Large intestine (tissue), 3 donors: ENCODE measurements at regions not wholly inside any gene's neighbourhood (a gene's known extent, or its start where the extent isn't known, plus 50 kb on each side); places are given as distances from the start of the nearest gene placed in this dataset.
A peak's percentile ranks its signal among the peaks of the same experiment; 100 is the strongest.
"Not testable (repeated sequence)": the region's sequence is repeated elsewhere in the genome, so short reads cannot be mapped to it uniquely, and the experiment has no call there.

ENCODE experiments used
- DNase-seq, 2 donors: peaks; one replicate each; pipeline versions ENCODE4 v3.0.0 to v3.0.0-alpha.2; 2013
- H3K27ac ChIP-seq: one replicate; pipeline ENCODE4 v1.5.1; 2013; ENCODE audit warnings: low read length
- H3K27me3 ChIP-seq: 2 replicates; pipeline ENCODE4 v1.6.1; 2013; ENCODE audit warnings: low read length; ENCODE audit not compliant: control insufficient read depth, insufficient read depth
- H3K36me3 ChIP-seq: 2 replicates; pipeline ENCODE4 v1.6.1; 2013; ENCODE audit warnings: low read length; ENCODE audit not compliant: control insufficient read depth, insufficient read depth
- H3K4me1 ChIP-seq: one replicate; pipeline ENCODE4 v1.6.1; 2013; ENCODE audit warnings: low read length; ENCODE audit not compliant: control insufficient read depth, insufficient read depth
- H3K4me3 ChIP-seq: one replicate; pipeline ENCODE4 v1.5.1; 2013; ENCODE audit warnings: low read length
- H3K9me3 ChIP-seq: one replicate; pipeline ENCODE4 v1.6.1; 2013; ENCODE audit warnings: mild to moderate bottlenecking, low read depth, low read length, moderate library complexity; ENCODE audit not compliant: control insufficient read depth
- WGBS: methylation state at CpG from one replicate; pipeline ENCODE4 v1.1.5; 2013; ENCODE audit warnings: low lambda C conversion rate; ENCODE audit not compliant: insufficient coverage; 5-methylcytosine and 5-hydroxymethylcytosine counted together

DNA sequence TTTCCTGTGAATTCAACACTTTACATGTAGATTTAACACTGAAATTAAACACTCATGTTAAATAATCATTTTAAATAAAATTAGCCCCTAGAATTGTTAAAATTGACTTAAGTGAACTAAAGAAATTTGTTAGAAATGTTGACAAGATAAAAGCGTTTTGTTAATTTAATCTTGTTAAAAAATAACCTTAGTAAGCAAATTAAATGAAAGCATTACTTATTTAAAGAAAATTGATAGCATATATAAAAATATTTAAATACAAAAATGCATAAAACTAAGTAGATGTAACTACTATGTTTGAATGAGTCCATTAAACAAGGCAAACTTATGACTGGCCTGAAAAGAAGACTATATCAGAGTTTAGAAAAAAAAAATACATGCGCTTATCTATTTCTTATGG lies 99.0 kb upstream of the TRPC4 start:
- 33% methylated on average over 1 of the region's 2 CpGs for WGBS
- DNase-seq = no peak
- Histone ChIP-seq H3K27me3 (no peaks in the 10 kb centered on the region), H3K4me3 (no peak overlapping the region), H3K9me3 (peaks cover 3% of the 10 kb centered on the region), H3K27ac (no peak overlapping the region), H3K36me3 (no peaks in the 10 kb centered on the region), H3K4me1 (no peaks in the 10 kb centered on the region)

DNA sequence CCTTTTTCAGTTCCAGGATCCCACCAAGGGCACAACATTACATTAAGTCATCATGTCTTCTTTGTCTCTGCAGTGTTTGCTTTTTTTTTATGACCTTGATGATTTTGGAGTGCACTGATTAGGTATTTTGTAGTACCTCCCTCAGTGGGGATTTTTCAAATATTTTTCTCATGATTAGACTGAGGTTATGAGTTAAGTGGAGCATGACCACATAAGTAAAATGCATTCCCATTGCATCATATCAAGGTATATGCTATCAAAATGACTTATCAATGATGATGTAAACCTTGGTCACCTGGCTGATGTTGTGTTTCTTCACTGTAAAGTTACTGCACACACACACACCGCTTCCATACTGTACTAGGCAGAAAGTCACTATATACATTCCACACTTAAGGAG lies 96.7 kb upstream of the TRPC4 start:
- peaks cover 3% of the 10 kb centered on the region for H3K9me3 ChIP-seq
- no peak for DNase-seq
- H3K4me1 ChIP-seq = no peaks in the 10 kb centered on the region
- H3K36me3 ChIP-seq = no peaks in the 10 kb centered on the region
- H3K27me3 ChIP-seq = no peaks in the 10 kb centered on the region
- no peak overlapping the region for H3K4me3 ChIP-seq
- WGBS = no CpG with 5 or more reads among the region's 1 CpG
- H3K27ac ChIP-seq = no peak overlapping the region

DNA sequence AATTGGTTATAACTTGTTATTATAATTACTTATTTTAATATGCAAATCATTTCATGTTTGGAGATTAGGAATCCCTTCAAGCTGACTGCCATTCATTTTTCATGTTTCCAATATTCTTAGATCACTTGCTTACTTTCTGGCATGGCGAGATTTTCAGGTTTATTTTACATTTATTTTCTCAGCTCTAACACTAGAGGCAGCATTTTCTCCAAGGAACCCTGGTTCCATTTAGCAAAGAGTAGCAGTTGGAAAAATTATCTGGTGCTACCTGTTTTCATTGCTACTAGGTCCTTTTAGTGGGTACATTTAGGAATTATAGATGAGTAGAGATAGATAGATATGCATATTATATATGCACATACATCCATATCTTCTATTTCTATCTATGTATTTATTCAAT lies 90.9 kb upstream of the TRPC4 start:
- no peaks in the 10 kb centered on the region for H3K36me3 ChIP-seq
- no peaks in the 10 kb centered on the region for H3K9me3 ChIP-seq
- H3K27me3 ChIP-seq = no peaks in the 10 kb centered on the region
- no peak overlapping the region for H3K4me3 ChIP-seq
- DNase-seq = no peak
- WGBS = no CpG with 5 or more reads among the region's 1 CpG
- H3K27ac ChIP-seq = no peak overlapping the region
- H3K4me1 ChIP-seq = no peaks in the 10 kb centered on the region

DNA sequence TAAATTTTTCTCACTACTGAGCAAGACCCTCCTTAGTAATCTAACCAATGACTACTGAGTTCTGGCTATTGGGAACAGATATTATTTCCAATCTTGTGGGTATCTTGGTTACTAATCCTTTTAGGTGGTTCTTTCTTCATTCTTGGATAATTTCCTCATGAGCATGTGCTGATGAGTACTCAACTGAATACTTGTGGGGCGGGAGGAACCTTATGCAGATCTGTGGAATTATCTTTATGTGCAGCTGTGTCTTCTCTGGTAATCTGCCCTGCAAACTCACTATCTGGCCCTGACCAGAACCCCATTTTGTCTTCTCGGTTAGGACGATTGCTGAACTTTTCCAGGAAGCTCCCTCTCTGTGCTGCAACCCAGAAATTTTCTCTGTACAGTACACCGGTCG lies 89.7 kb upstream of the TRPC4 start:
- no peak overlapping the region for H3K4me3 ChIP-seq
- 100% methylated on average over 3 of the region's 5 CpGs for WGBS
- no peaks in the 10 kb centered on the region for H3K4me1 ChIP-seq
- no peaks in the 10 kb centered on the region for H3K9me3 ChIP-seq
- no peak overlapping the region for H3K27ac ChIP-seq
- no peak for DNase-seq
- H3K36me3 ChIP-seq = no peaks in the 10 kb centered on the region
- no peaks in the 10 kb centered on the region for H3K27me3 ChIP-seq

DNA sequence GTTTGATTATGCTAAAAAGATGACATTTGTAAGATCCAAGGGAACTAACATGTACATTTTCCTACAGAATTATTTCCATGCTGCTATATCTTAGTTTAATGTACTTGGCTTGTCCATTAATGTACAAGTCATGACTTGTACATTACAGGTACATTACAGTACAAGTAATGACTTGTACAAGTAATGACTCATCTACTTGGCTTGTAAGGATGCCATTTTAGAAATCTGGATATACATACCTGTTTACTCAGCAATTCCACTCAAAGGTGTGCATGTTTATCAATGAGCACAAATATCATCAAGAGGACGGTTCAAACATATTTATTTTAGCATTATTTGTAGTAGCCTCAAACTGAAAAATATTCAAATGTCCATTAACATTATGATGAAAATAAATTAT lies 87.0 kb upstream of the TRPC4 start:
- Histone ChIP-seq H3K4me1 (no peaks in the 10 kb centered on the region), H3K36me3 (no peaks in the 10 kb centered on the region), H3K4me3 (no peak overlapping the region), H3K27me3 (no peaks in the 10 kb centered on the region), H3K27ac (no peak overlapping the region), H3K9me3 (no peaks in the 10 kb centered on the region)
- DNase-seq = no peak
- WGBS = no CpG with 5 or more reads among the region's 1 CpG

DNA sequence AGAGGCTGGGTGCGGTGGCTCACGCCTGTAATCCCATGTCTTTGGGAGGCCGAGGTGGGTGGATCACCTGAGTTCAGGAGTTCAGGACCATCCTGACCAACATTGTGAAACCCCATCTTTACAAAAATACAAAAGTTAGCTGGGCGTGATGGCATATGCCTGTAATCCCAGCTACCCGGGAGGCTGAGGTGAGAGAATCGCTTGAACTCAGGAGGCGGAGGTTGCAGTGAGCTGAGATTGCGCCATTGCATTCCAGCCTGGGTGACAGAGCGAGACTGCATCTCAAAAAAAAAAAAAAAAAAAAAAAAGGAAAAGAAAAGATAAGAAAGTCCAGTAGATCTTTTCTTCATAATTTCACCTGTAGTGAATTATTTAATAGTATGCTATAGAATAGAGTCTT lies 85.0 kb upstream of the TRPC4 start:
- peak overlapping the region; percentile 11 for H3K27ac ChIP-seq
- DNase-seq = peak in 1 of 2 donors; percentile 17
- no CpG with 5 or more reads among the region's 9 CpGs for WGBS

DNA sequence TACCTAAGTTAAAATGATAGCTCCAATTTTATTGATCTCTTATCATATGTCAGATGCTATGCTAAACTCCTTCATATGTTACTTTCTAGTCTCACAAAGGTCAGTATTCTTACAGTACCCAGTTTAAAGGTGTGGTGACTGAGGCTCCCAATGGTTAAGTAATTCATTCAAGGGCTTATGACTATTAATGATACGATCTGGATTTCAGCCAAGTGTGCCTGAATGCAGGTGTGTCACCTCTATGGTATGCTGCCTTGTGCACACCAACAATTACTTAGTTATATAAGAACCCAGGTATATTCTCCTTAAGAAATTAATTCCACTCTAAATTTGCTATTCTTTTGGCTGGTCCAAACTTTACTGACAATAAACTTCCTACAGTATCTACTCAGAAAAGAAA lies 84.6 kb upstream of the TRPC4 start:
- H3K27ac ChIP-seq = peak overlapping the region; percentile 11
- no peaks in the 10 kb centered on the region for H3K27me3 ChIP-seq
- peaks cover 3% of the 10 kb centered on the region for H3K4me1 ChIP-seq
- no peak overlapping the region for H3K4me3 ChIP-seq
- peak; percentile 25 to 31 for DNase-seq
- H3K36me3 ChIP-seq = no peaks in the 10 kb centered on the region
- no peaks in the 10 kb centered on the region for H3K9me3 ChIP-seq
- WGBS = no CpG with 5 or more reads among the region's 1 CpG

More for the DNA sequence above, 85.0 kb upstream of the TRPC4 start:
- not testable (repeated sequence) for H3K4me1 ChIP-seq, H3K36me3 ChIP-seq, H3K4me3 ChIP-seq, H3K27me3 ChIP-seq, H3K9me3 ChIP-seq

DNA sequence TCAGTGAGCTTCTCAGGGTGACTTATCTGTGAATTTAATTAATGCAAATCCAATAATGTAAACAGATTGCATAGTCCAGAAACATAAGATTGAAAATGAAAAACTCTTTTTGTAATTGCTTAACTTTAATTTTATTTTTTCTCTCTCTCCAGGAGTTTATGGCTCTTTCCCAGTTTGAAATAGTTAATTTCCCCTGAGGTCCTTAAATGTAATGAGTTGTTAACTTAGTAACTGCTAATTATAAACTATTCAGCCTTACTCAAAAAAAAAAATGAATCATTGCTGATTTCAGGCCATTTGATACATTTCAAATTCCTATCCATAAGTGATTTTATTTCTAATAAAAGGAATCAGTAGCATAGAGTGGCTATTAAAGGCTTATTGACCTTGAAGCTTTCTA lies 84.1 kb upstream of the TRPC4 start:
- peaks cover 3% of the 10 kb centered on the region for H3K4me1 ChIP-seq
- no peak for DNase-seq
- no peaks in the 10 kb centered on the region for H3K27me3 ChIP-seq
- no peaks in the 10 kb centered on the region for H3K9me3 ChIP-seq
- H3K36me3 ChIP-seq = no peaks in the 10 kb centered on the region
- H3K27ac ChIP-seq = no peak overlapping the region
- H3K4me3 ChIP-seq = no peak overlapping the region

DNA sequence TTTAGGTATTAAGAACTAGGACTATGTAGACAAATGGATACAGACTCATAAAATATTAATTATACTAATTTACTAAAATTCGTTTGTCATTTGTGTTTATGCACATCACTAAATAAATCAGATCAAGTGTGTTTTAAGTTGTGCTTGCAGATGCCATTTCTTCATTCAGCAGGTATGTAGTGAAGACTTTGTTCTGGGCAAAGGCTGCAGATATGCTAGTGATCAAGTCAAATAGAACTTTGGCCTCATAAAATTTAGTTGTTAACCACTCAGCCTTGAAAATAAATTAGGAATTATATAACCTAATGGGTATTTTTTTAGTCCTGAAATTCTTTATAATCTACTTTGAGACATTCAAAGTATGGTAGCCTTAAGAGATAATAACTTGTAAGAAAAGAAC lies 80.4 kb upstream of the TRPC4 start:
- Histone ChIP-seq H3K9me3 (no peaks in the 10 kb centered on the region), H3K4me3 (no peak overlapping the region), H3K27ac (peak overlapping the region; percentile 7), H3K27me3 (no peaks in the 10 kb centered on the region), H3K36me3 (no peaks in the 10 kb centered on the region), H3K4me1 (peaks cover 3% of the 10 kb centered on the region)
- peak; percentile 36 to 63 for DNase-seq
- no CpG with 5 or more reads among the region's 1 CpG for WGBS

DNA sequence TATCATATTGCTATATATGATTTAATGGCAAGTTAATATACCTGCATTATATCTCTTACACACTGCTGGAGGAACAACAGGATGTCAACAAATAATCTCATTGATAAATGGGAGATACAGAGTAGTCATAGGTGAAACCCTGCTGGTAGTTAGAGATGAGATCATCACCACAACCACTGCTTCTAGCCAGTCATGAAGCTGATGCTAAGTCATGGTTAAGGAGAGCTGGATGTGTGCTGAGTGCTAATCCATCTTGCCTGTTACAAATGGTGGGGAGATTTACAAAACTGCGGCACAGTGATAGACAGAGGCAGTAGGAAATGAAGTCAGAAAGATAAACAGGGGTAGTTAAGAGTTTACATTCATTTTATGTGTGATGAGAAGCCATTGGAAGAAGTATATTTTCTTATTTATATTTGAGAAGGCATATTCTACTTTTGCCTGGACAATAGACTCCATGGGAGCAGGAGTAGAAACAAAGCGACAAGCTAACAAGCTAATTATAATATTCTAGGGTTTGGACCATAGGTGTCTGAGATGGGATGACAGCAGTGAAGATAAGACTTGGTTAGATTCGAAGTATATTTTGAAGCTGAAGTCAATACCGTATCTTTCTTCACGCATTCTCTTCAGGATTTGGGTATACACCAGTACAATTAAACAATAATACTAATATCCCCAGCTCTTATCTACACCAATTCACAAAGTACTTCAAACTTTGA lies 78.0 kb upstream of the TRPC4 start:
- Histone ChIP-seq H3K27me3 (no peaks in the 10 kb centered on the region), H3K4me1 (peaks cover 8% of the 10 kb centered on the region), H3K36me3 (no peaks in the 10 kb centered on the region), H3K9me3 (no peaks in the 10 kb centered on the region), H3K4me3 (no peak overlapping the region), H3K27ac (no peak overlapping the region)
- 100% methylated on average over 2 of the region's 5 CpGs for WGBS
- no peak for DNase-seq
